HepG2 (cell line): ENCODE measurements at regions not wholly inside any gene's neighbourhood (a gene's known extent, or its start where the extent isn't known, plus 50 kb on each side); places are given as distances from the start of the nearest gene placed in this dataset.

Experiments
- CBFB ChIP-seq: sonication (generic); formaldehyde crosslinking; IDR thresholded peaks from 2 replicates; pipeline ENCODE4 v1.4.0; 2020; ENCODE audit warnings: missing genetic modification reagents
- HDAC1 ChIP-seq: sonication (generic); formaldehyde crosslinking; IDR thresholded peaks from 2 replicates; pipeline ENCODE4 v1.5.1; 2020; ENCODE audit warnings: mild to moderate bottlenecking, missing genetic modification reagents
- IKZF4 ChIP-seq: sonication (generic); formaldehyde crosslinking; IDR thresholded peaks from 2 replicates; pipeline ENCODE4 v1.5.1; 2020; ENCODE audit warnings: borderline replicate concordance, mild to moderate bottlenecking, low read depth, missing genetic modification reagents; ENCODE audit errors: not compliant biosample characterization
- JDP2 ChIP-seq: sonication (generic); formaldehyde crosslinking; IDR thresholded peaks from 2 replicates; pipeline ENCODE4 v1.8.1; 2022; ENCODE audit warnings: missing genetic modification reagents, borderline replicate concordance
- KDM4B ChIP-seq: sonication (generic); formaldehyde crosslinking; IDR thresholded peaks from 2 replicates; pipeline ENCODE4 v1.4.0; 2020; ENCODE audit warnings: missing genetic modification reagents
- MED8 ChIP-seq: sonication (generic); formaldehyde crosslinking; IDR thresholded peaks from 2 replicates; pipeline ENCODE4 v1.8.1; 2023; ENCODE audit warnings: mild to moderate bottlenecking, missing genetic modification reagents; ENCODE audit not compliant: insufficient replicate concordance
- MTF1 ChIP-seq: sonication (generic); formaldehyde crosslinking; IDR thresholded peaks from 2 replicates; pipeline ENCODE4 v1.5.0; 2020; ENCODE audit warnings: missing genetic modification reagents
- NR1H2 ChIP-seq: sonication (generic); formaldehyde crosslinking; IDR thresholded peaks from 2 replicates; pipeline ENCODE4 v1.8.1; 2022; ENCODE audit warnings: low read depth, missing genetic modification reagents, borderline replicate concordance
- XRCC5 ChIP-seq: fragments of 200-400 bp; formaldehyde crosslinking; optimal IDR thresholded peaks from 2 replicates; pipeline ENCODE3; 2017; ENCODE audit warnings: mild to moderate bottlenecking, low read length
- ZBTB38 ChIP-seq: sonication (generic); formaldehyde crosslinking; IDR thresholded peaks from 2 replicates; pipeline ENCODE4 v1.5.1; 2020; ENCODE audit warnings: mild to moderate bottlenecking, missing genetic modification reagents
- ZNF766 ChIP-seq: sonication (generic); formaldehyde crosslinking; IDR thresholded peaks from 2 replicates; pipeline ENCODE4 v1.5.0; 2020; ENCODE audit warnings: missing genetic modification reagents, borderline replicate concordance
- ZNF790 ChIP-seq: sonication (generic); formaldehyde crosslinking; IDR thresholded peaks from 2 replicates; pipeline ENCODE4 v1.8.0; 2022; ENCODE audit warnings: missing genetic modification reagents, mild to moderate bottlenecking, borderline replicate concordance
- TF ChIP-seq, protein P1 (sequence below), 2 experiments: fragments of 450-650 bp in 1 of 2; sonication (generic) in 1 of 2; formaldehyde crosslinking in 1 of 2; IDR thresholded peaks; 2 replicates each; pipeline versions ENCODE4 v1.6.1 to v1.8.0; 2016 to 2022; ENCODE audit warnings: antibody characterized with exemption in 1 of 2, mild to moderate bottlenecking in 1 of 2, missing genetic modification reagents in 1 of 2
- TF ChIP-seq, protein P2 (sequence below), 2 experiments: sonication (generic) in 1 of 2; formaldehyde crosslinking in 1 of 2; IDR thresholded peaks; 2 replicates each; pipeline versions ENCODE4 v1.4.0 to v1.6.1; 2016 to 2020; ENCODE audit warnings: borderline replicate concordance in 1 of 2, low read depth in 1 of 2, mild to moderate bottlenecking in 1 of 2, missing genetic modification reagents in 1 of 2
- TF ChIP-seq, protein P3 (sequence below): sonication (generic); formaldehyde crosslinking; IDR thresholded peaks from 2 replicates; pipeline ENCODE4 v1.4.0; 2020; ENCODE audit warnings: missing genetic modification reagents

DNA sequence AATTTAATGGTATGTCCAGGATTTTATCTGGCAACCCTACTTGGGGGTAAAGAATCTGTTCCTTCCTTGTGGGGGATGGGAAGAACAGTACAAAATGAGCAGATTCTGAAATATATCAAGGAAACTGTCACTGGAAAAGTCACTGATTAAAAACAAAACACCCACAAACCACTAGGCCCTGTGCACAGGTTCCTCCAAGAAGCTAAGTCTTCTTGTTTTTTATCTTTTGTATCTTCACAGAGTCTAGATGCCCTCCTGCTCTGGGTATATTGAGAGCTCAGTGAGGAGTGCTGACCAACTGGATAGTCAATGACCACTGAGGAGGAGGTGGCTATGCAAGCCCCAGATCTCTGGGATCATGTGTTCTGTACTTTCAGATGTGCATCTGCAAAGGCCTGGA is 86.8 kb upstream of the ANKRD1 start (continued):
- TF ChIP-seq, protein P1, sequence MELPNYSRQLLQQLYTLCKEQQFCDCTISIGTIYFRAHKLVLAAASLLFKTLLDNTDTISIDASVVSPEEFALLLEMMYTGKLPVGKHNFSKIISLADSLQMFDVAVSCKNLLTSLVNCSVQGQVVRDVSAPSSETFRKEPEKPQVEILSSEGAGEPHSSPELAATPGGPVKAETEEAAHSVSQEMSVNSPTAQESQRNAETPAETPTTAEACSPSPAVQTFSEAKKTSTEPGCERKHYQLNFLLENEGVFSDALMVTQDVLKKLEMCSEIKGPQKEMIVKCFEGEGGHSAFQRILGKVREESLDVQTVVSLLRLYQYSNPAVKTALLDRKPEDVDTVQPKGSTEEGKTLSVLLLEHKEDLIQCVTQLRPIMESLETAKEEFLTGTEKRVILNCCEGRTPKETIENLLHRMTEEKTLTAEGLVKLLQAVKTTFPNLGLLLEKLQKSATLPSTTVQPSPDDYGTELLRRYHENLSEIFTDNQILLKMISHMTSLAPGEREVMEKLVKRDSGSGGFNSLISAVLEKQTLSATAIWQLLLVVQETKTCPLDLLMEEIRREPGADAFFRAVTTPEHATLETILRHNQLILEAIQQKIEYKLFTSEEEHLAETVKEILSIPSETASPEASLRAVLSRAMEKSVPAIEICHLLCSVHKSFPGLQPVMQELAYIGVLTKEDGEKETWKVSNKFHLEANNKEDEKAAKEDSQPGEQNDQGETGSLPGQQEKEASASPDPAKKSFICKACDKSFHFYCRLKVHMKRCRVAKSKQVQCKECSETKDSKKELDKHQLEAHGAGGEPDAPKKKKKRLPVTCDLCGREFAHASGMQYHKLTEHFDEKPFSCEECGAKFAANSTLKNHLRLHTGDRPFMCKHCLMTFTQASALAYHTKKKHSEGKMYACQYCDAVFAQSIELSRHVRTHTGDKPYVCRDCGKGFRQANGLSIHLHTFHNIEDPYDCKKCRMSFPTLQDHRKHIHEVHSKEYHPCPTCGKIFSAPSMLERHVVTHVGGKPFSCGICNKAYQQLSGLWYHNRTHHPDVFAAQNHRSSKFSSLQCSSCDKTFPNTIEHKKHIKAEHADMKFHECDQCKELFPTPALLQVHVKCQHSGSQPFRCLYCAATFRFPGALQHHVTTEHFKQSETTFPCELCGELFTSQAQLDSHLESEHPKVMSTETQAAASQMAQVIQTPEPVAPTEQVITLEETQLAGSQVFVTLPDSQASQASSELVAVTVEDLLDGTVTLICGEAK (IDR thresholded peaks at IDR 0.05), result no peak
- TF ChIP-seq, protein P1 (CRISPR knock-in tag; IDR thresholded peaks at IDR 0.05), result no peak
- TF ChIP-seq, protein P2, sequence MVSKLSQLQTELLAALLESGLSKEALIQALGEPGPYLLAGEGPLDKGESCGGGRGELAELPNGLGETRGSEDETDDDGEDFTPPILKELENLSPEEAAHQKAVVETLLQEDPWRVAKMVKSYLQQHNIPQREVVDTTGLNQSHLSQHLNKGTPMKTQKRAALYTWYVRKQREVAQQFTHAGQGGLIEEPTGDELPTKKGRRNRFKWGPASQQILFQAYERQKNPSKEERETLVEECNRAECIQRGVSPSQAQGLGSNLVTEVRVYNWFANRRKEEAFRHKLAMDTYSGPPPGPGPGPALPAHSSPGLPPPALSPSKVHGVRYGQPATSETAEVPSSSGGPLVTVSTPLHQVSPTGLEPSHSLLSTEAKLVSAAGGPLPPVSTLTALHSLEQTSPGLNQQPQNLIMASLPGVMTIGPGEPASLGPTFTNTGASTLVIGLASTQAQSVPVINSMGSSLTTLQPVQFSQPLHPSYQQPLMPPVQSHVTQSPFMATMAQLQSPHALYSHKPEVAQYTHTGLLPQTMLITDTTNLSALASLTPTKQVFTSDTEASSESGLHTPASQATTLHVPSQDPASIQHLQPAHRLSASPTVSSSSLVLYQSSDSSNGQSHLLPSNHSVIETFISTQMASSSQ (IDR thresholded peaks at IDR 0.05; ENCODE audit: low read depth), result no peak
- TF ChIP-seq, protein P2 (CRISPR knock-in tag; IDR thresholded peaks at IDR 0.05; ENCODE audit: borderline replicate concordance), result no peak
- TF ChIP-seq HDAC1 (CRISPR knock-in tag) (no peak), XRCC5 (no peak), IKZF4 (CRISPR knock-in tag) (no peak), MED8 (CRISPR knock-in tag) (no peak), JDP2 (CRISPR knock-in tag) (no peak), MTF1 (no peak), CBFB (CRISPR knock-in tag) (no peak), KDM4B (no peak), NR1H2 (CRISPR knock-in tag) (no peak), ZBTB38 (no peak), ZNF790 (CRISPR knock-in tag) (no peak), ZNF766 (CRISPR knock-in tag) (no peak)
- TF ChIP-seq, protein P3, sequence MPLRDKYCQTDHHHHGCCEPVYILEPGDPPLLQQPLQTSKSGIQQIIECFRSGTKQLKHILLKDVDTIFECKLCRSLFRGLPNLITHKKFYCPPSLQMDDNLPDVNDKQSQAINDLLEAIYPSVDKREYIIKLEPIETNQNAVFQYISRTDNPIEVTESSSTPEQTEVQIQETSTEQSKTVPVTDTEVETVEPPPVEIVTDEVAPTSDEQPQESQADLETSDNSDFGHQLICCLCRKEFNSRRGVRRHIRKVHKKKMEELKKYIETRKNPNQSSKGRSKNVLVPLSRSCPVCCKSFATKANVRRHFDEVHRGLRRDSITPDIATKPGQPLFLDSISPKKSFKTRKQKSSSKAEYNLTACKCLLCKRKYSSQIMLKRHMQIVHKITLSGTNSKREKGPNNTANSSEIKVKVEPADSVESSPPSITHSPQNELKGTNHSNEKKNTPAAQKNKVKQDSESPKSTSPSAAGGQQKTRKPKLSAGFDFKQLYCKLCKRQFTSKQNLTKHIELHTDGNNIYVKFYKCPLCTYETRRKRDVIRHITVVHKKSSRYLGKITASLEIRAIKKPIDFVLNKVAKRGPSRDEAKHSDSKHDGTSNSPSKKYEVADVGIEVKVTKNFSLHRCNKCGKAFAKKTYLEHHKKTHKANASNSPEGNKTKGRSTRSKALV (CRISPR knock-in tag), result no peak
